HG03460 (cell line): ENCODE measurements at regions not wholly inside any gene's neighbourhood (a gene's known extent, or its start where the extent isn't known, plus 50 kb on each side); places are given as distances from the start of the nearest gene placed in this dataset.
"Not testable (repeated sequence)": the region's sequence is repeated elsewhere in the genome, so short reads cannot be mapped to it uniquely, and the experiment has no call there.

Experiments
- ATAC-seq: cut with Tn5 transposase; IDR thresholded peaks from one replicate; pipeline ENCODE4 v1.9.1; 2021; ENCODE audit not compliant: unreplicated experiment

DNA sequence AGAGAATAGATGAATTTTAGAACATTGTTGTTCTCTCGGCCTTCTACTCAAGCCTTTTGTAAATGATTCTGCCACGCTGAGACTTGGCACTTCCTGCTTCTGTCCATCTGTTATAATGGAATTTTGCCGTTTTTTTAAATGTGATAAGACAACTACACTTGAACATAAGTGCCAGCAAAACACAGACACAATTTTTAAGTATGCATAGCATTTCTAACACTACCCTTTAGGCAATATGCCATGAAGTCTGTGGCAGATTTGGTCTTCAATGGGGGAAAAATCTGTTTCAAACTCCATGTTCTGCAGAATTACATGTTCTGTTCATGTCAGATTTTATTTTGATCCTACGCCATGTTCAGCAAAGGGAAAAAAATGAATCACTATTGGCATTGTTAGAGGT, 1170.7 kb upstream of the SLC39A10 start:
- no peak for ATAC-seq

DNA sequence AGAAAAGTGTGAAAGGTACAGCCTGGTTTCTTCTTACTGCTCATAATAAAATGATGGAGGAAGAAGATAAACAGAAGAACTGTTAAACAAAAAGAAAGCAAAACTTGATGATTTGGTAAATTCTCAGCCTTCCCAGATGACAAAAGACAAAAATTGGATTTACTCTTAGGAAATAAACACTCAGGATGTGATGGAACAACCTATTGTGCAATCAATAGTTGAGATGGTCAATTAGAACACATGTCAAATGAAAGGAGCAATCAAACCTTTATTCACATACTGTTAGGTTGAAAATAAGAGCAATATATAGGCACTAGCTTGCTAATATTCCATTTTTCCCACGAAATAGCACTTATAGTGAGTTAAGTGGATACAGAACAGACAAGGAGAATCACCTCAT, 1174.0 kb upstream of the SLC39A10 start:
- ATAC-seq, result no peak

DNA sequence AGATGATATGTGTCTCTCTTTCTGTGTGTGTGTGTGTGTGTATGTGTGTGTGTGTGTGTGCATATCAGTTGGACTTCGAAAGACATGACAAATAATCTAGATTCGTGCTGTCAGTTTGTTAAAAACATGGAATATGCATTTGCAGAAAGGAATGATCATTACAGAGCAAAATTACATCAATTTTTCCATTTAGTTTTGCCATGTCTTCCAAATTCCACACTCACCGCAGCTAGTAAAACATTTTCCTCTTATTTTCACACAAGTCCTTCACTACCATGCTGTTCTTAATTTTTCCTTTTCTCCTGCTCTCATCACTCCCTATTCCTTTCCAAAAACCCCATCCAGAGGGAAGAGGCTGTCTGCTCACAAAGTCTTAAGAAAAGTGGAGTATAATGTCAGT, 1191.4 kb upstream of the SLC39A10 start:
- no peak for ATAC-seq

DNA sequence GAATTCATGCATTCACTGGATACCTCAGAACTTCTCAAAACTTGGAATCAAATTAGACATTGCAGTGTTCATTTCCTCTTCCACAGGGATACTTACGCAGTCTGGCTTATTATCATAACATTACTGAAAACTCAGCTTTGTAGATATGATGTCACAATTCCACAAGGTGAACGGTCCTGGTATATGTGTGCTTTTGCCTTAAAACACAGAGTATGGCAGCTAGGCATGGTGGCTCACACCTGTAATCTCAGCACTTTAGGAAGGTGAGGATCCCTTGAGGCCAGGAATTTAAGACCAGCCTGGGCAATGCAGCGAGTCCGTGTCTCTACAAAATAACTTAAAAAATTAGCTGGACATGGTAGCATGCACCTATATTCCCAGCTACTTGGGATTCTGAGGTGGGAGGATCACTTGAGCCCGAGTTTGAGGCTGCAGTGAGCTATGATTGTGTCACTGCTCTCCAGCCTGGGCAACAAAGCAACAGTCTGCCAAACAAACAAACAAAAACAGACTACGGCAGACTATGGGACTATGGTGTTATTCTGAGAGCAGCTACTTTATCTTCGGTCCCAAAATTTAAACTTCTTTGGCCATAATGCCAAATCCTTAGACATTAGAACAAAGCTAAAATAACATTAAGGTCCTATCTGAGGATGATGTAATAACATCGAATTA, 1191.9 kb upstream of the SLC39A10 start:
- ATAC-seq, result no peak

DNA sequence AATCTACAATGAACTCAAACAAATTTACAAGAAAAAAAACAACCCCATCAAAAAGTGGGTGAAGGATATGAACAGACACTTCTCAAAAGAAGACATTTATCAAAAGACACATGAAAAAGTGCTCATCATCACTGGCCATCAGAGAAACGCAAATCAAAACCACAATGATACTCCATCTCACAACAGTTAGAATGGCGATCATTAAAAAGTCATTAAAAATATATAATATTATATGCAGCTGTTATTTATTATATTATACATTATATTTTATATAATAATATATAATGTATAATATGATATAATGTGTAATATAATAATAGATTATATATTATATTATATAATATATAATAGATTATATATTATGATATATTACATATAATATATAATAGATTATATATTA, 1194.1 kb upstream of the SLC39A10 start:
- not testable (repeated sequence) for ATAC-seq

DNA sequence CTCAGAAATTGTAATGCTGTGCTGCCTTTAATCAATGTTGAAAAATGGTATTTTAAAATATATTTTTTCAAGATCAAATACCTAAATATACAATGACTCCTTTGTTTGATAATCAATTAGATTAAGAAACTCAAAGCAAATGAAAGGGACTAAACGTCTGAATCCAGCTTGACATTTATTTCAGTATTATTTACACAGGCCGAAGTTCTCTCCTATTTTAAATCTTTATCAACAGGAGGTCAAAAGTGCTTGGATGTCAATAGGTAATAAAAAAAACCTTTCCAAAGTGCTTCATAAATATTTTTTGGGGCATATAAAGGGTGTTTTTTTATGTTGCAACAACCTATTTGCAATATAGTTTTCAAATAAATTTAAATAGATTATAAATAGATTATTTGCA, 1201.7 kb upstream of the SLC39A10 start:
- no peak for ATAC-seq

DNA sequence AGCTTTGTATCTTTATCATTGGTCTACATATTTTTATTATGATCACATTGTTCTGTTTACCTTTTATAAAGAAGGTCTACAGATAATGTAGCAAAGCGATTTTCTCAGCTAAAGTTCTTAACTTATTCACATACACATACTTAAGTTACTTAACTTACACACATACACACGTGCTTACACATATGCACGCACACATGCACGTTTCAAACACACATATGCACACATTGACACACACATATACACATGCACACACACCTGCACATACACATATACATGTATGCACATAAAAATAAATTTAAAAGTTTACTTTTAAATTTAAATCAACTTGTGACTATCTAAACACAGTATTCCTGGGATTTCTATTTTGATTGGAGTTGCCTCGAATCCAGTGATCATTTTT, 1204.5 kb upstream of the SLC39A10 start:
- ATAC-seq, result no peak

DNA sequence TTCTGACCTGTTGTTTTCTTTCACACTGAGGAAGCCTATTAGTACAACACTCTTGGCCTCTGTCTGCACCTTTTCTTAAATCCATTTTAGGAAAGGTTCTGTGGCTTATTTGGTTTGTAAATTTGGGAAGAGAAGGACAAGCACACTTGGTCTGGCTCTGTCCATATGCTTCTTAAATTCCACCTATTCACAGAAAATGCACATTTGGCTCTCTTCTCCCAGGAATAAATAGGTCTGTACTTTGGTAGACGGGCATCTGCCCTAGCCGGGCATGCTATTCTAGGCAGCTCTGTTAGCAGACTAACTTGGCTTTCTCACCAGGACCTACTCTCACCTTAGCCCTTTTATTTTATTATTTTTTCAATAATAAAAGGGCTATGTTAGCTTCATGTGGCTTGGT, 1211.8 kb upstream of the SLC39A10 start:
- ATAC-seq, result no peak

DNA sequence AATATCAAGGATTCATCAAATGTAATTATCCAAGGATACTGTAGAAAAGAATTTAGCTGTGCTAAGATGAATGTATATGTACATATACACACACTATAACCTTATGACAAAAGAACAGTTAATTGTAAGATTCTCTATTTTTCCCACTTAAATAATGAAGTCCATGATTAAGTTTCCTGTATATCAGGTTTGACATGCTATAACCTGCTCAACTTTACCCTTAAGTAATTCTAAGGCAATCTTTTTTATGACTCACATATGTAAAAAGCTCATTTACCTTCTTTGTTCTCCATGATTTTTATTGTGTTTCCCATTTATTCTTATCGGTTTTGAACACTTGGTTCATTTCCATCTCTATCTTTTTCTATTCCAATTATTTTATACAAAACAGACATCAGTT, 1213.1 kb upstream of the SLC39A10 start:
- no peak for ATAC-seq

DNA sequence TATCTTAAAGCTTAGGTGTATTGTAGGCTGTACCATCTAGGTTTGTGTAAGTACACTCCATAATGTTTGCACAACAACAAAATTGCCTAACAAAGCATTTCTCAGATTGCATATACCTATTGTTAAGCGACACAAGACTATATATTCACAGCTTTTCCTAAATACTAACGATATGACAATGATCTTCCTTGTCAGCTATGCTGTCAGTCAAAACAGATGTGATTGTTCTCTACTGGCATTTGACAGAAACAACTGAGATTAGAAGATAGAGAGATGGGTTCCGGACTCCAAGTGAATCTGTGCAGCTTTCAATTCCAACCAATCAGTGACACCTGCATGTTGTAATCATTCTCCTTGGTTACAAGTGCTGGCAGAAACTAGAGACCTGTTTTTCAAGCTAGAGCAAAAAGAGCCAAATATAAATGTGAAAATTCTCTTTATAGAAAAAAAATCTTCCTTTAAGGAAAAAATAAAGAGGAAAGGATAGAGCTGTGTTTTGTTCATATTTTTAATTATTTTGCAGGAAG, 1232.3 kb upstream of the SLC39A10 start:
- no peak for ATAC-seq

DNA sequence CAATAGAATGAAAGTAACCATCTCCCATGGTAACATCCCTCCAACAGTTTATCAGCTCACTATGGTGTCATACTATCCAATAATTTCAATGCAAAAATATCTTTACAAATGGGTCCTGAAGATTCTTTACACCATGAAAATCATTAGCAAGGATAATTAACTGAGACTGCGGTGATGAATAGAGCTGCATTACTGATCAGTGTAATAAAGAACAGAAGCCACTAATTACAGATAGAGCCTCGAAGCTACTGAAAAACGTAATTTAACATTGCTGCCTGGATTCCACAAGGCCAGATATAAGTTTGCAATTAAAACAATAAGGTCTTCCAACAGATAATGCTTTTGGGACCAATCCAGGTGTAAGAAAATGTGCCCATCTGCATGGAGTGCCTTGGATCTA, 1245.8 kb upstream of the SLC39A10 start:
- no peak for ATAC-seq

DNA sequence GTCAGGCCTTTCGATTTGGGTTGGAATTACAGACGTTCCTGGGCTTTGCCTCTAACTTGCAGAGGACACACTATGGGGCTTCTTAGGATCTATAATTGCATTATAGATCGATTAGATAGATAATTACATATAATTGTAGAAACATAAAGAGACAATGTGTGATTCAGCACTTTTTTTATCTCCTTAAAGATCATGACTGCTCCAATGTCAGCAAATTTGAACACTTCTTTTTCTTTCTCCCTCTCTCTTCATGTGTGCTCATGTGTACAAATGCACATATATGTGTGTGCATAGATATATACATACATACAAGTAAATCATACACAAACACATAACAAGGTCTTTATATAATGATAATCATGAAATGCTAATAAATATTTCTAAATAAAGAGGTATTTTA, 1261.2 kb upstream of the SLC39A10 start:
- no peak for ATAC-seq

DNA sequence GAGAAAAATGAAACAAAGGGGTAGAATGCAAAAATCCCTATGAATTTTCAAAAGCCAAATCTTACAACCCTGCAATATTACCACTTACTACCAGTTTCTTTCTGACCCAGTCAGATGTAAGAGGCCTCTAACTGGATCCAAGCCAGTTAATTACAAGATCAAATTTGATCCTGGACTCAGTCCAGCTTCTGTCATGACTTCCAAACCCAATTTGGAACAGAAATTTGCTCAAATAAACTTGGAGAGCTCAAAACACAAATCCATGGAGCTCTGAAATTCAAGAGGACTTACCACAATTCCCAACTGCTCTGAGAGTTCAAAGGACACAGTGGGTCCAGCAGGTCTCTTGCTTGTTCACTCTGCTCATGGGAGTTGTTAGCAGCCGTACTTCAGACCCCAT, 1271.7 kb upstream of the SLC39A10 start:
- no peak for ATAC-seq

DNA sequence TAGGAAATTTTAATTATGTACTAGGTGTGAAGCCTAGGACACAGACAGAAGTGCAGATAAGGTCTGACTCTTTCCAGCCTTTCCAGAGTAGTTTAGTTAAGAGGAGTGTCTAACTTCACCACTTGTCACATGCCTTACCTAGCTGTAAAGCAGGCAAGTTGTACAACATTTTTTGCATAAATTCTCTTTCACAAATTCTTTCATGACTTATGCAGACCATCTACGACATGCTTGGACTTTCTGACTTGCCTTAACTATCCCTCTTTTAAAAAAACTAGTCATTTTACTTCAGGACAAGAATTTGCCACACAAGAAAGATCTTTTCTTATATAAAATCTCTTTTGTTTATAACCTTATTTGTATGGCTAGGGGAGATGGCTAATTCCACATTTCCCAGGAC, 1273.6 kb upstream of the SLC39A10 start:
- no peak for ATAC-seq

DNA sequence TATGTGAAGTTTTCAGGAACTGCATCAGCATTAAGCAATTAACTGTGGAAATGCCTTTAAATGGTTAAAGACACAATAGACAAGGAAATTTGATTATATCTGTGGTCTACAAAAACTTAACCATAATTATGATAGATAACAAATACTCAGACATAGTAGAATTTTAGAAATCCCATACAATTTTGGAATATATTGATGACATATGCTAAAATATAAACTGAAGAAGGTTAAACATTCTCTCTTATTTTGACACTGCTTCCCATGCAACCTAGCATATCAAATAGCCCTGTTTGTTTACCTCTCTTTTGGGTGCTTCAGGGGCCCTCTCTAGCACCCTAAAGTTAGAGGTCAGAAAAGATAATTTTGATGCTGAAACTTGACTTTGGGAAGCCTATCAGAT, 1274.8 kb upstream of the SLC39A10 start:
- ATAC-seq, result no peak

DNA sequence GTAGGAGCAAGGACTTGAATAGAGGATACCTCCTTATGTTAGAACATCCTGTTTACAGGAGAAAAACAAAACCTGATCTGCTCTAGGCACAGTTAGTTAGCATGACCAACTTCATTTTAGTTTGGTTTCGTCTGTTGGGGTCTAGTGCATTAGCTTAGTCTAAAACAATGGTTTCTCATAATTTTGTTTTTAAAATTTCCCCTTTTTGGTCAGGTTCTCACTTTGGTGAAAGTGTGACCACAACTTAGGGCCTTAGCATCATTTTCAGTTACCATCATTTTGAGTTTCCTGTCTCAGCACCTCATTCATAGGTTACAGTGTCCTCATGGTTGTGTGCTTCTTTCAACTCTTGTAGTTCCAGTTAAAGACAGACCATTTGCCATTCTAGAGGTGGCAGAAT, 1277.0 kb upstream of the SLC39A10 start:
- ATAC-seq, result peak; percentile 70

DNA sequence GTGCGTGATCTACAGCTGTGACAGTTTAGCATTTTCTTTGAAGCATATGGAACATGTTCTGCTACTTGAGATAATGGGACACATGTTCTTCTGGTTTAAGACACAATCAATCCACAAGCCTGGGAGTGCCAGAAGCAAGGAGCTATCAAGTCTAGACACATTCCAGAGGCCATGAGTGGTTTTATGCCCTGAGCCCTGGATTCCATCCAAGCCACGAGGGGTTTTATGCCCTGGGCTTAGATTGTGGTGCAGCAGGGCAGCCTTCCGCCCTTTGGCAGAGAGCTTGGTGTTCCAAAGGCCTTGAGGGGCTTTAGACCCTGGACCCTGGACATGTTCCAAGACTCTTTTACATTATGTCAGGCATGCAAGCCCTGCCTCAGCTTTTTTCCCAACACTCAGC, 1289.6 kb upstream of the SLC39A10 start:
- not testable (repeated sequence) for ATAC-seq

DNA sequence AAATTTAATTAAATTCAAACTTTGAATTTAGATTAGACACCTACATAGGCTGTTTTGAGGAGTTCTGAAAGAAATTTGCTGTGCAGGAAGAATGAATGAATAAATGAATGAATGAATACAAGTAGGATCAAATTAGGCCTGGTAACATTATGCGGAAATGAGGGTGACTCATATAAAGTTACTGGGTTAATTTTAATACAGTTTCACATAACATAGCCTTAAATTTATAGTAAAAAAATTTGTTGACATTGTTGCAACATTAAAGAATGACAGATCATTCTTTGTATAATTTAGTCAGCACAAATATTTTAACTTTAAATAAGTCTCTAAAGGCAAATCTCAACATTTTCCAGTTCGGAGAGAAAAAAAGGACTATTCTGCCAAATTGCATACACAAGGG, 1293.1 kb upstream of the SLC39A10 start:
- ATAC-seq, result no peak

DNA sequence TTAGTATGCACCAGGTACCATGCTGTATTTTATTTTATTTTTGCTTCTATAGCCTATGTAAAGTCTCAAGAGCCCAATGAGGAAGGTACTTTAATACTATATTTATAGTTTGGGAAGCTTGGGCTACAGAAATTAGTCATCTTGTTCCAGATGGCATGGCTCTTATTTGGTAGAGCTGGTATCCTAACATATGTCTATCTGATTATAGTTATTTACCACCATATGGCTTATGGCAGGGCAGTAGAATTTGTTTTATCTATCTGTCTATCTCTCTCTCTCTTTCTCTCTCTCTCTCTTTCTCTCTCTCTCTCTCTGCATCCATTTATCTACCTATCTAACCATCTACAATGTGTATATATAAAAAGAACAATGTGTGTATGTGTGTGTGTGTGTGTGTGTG, 1293.7 kb upstream of the SLC39A10 start:
- no peak for ATAC-seq

DNA sequence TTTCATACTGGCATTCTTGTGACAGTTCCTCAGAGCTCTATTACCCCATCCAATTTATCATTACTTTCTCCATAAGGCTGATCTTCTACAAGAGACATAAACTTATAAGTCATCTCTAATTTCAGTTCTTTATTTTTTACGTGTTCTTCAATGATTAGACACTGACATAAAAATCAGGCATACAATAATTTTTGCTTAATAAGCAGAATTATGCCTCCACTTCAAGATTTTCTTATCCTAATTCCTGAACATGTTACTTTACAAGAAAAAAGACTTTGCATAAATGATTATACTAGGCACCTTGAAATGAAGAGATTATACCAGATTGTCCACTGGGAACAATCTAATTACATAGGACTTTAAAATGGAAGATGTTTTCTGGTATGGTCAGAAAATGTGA, 1304.5 kb upstream of the SLC39A10 start:
- no peak for ATAC-seq

DNA sequence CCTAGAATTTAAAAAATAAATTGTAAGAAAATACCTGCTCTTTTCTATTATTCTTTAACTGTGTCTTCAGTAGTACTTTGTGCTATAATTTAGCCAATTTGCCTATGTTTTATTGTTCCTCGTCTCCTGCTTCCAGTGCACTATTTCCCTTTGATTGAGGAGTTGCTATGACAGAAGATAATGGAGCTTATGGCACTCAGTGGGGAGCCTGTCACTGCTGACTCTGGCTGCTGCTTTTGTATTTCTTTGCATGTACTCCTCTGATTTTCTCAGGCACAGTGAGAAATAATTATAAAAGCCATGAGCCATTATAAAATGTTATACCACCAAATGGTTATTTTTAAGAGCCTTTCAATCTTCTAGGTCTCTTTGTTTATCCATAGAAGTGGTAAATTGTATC, 1310.8 kb upstream of the SLC39A10 start:
- no peak for ATAC-seq

DNA sequence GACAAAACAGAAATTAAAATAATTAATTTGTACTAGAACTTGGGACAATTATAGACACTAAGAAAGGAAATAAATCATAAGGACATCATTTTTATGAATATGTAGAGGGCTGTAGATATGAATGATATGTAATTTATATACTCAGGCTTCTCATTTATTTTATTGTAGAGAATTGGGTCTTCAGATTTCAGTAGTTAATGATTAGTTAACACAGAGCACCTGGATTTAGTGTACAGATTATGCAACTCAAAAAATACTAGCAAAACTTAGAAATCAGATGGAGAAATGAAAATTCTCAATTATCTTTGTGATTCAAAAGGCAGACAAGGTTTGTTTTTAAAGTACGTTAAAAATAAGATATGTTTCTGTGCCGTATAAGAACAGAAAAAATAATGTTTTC, 1311.7 kb upstream of the SLC39A10 start:
- no peak for ATAC-seq

DNA sequence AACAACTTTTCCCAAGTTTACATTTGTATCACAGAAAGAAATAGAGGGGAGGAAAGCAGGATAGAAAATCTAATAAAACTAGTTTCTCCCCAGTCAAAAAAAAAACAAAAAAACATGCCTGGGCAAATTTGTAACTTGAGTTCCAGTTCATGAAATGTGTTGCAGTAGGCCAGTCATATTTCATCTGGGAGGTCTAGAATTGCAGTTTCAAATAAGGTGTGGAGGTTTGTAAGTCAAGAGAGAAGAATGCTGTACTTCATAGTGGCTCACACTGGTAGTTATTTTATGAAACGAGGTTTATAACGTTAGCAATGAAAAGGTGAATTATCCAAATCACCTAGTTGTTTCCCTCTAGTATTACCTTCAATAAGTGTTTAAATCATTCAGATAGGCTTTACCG, 1313.9 kb upstream of the SLC39A10 start:
- ATAC-seq, result no peak
